DLD1 (cell line): ENCODE measurements at regions not wholly inside any gene's neighbourhood (a gene's known extent, or its start where the extent isn't known, plus 50 kb on each side); places are given as distances from the start of the nearest gene placed in this dataset.
"Not testable (repeated sequence)": the region's sequence is repeated elsewhere in the genome, so short reads cannot be mapped to it uniquely, and the experiment has no call there.

Experiments
- in situ Hi-C: cut with HindIII; loops from 2 replicates; pipeline ENCODE4 v1.10.0; 2017; ENCODE audit warnings: low sequenced_read_pairs

DNA sequence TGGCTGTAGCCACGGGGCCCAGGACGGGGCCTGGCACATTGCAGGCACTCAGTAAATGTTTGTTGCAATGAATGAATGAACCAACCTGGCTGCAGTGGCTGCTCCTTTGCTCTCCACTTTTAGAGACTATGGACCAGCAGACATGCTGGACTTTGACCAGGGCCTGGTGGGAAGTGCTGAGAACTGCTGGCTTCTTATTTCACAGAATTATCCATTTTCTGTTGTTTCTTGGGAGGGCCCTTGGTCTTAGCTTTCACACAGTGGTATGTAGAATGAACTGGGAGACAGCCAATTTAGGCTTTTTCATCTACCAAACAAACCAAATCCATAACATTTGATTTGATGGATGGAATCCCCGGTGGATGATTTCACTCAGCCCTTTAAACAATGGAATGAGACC, 78.0 kb upstream of the LHFPL2 start:
- in situ Hi-C loops = loop anchor here (25.0 kb wide), 1 partner anchor 89 kb away; the partner anchor contains the start of gene LHFPL2

GRCh38 chr5:78726003-78726402, 77.4 kb upstream of the LHFPL2 start:
- in situ Hi-C loops = loop anchor here (25.0 kb wide), 1 partner anchor 89 kb away; the partner anchor contains the start of gene LHFPL2

- in situ Hi-C loops = no loop called here
These were observed 75.5 kb upstream of the LHFPL2 start for GRCh38 chr5:78724061-78724460.

DNA sequence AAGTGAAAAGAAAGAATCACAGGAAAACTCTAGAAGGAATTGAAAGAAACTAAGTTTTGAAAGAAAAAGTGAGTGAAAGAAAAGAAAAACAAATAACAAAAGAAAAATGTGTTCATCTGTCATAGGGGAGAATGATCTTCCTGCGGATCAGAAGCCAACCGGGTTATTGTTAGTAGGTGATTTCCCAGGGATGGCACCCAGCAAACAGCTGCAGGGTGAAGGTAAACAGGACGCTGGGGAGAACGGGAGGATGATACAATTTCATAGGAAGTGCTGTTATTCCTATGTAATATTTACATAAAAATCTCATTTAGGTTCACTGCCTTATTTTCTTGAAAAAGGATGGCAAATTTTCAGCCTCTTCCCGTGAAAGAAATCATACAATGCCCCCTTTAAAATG, 72.4 kb upstream of the LHFPL2 start:
- in situ Hi-C loops = no loop called here

DNA sequence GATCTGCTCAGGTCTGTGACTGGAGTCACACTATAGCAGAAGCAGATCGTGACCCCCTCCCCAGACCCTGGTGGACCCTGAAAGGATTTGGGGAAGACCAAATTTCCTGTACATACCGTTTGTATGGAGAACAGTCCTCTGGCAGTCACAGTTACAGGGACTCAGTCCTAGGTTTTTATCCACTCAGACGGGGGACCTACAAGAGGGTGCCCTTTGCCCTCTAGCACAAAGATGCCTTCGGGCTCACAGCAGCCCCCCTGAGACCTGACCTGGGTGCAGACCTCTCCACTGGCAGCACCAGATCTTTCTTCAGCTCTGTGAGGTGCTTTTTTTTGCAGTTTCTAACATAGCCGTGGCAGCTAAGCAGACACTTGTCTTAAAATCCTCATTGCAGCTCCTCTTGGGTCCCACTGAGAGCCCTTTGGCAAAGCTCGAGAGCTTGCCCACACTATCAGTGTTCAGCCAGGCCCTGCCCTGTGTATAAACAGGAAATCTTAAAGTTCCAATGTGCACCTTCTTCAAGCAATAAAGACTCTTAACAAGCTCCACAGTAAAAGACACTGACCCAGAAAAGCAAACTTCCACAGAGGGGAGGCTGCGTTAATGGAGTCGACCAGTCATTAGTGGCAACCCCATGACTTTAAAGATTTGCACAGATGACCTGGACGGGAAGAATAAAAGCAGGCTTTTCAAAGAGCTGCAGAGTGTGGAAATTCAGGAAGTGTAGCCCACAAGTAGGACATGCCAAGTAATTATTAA, 71.8 kb upstream of the LHFPL2 start:
- in situ Hi-C loops = no loop called here

- in situ Hi-C loops = no loop called here
These were observed 71.1 kb upstream of the LHFPL2 start for GRCh38 chr5:78719504-78720219.

- in situ Hi-C loops = no loop called here
These were observed 70.3 kb upstream of the LHFPL2 start for GRCh38 chr5:78718824-78719223.

- in situ Hi-C loops = no loop called here
These were observed 69.4 kb upstream of the LHFPL2 start for GRCh38 chr5:78717674-78718584.

GRCh38 chr5:78716206-78716605, 67.6 kb upstream of the LHFPL2 start:
- in situ Hi-C loops = no loop called here

- in situ Hi-C loops = not testable (repeated sequence)
These were observed 66.8 kb upstream of the LHFPL2 start for GRCh38 chr5:78715351-78715750.

DNA sequence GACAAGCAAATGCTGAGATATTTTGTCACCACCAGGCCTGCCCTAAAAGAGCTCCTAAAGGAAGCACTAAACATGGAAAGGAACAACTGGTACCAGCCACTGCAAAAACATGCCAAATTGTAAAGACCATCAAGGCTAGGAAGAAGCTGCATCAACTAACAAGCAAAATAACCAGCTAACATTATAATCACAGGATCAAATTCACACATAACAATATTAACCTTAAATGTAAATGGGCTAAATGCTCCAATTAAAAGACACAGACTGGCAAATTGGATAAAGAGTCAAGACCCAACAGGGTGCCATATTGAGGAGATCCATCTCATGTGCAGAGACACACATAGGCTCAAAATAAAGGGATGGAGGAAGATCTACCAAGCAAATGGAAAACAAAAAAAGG, 63.1 kb upstream of the LHFPL2 start:
- in situ Hi-C loops = not testable (repeated sequence)

GRCh38 chr5:78709729-78710430, 61.3 kb upstream of the LHFPL2 start:
- in situ Hi-C loops = not testable (repeated sequence)

- in situ Hi-C loops = no loop called here
These were observed 58.3 kb upstream of the LHFPL2 start for GRCh38 chr5:78706825-78707224.

DNA sequence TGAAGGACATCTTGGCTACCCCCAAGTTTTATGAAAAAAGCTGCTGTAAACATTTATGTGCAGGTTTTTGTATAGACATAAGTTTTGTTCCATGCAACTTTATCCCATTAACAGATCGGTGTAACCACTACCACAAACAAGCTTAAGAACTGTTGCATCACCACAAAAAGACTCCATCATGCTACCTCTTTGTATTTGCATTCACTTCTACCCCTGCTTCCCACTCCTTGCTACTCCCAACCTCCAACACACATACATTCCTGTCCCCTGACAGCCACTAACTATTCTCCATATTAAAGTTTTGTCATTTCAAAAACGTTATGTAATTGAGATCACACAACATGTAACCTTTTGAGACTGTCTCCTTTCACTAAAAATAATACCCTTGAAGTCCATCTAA, 57.8 kb upstream of the LHFPL2 start:
- in situ Hi-C loops = no loop called here

GRCh38 chr5:78705826-78706225, 57.3 kb upstream of the LHFPL2 start:
- in situ Hi-C loops = no loop called here

GRCh38 chr5:78701795-78702410, 53.3 kb upstream of the LHFPL2 start:
- in situ Hi-C loops = no loop called here

DNA sequence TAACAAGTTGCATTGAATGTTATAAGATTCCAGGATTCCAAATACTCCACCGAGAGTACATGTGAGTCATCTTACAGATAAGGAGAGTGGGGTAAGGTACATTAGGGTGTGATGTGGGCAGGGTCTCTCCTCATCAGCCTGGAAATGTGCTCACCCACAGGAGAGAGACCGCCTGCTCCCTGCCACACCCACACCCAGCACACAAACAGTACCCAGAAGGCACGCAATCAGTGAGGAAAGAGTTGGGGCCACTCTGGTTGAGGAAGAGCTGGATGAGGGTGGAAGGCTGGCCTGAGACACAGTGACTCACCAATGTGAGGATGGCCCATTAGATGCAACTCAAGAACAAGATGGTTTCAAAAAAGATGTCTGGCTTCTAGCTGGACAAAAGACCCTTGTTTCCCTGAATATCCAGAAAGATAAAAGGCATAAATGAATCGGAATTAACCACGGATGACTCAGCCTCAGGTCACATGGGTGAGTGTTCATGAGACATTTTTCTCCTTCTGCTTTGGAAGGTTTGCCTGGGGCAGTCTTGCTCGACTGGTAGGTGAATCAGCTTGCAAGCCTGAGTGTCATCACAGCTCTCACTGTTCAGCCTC, 51.1 kb upstream of the LHFPL2 start:
- in situ Hi-C loops = no loop called here

GRCh38 chr5:78698191-78698791, 49.7 kb upstream of the LHFPL2 start:
- in situ Hi-C loops = no loop called here
